Ovary (tissue), 7 donors: ENCODE measurements at regions not wholly inside any gene's neighbourhood (a gene's known extent, or its start where the extent isn't known, plus 50 kb on each side); places are given as distances from the start of the nearest gene placed in this dataset.

ENCODE experiments used
- DNase-seq, 5 donors: peaks; one replicate each; pipeline ENCODE4 v3.0.0-alpha.2; 2019 to 2020
- H3K27ac ChIP-seq, 2 donors: fragments of 200-600 bp; one replicate each; pipeline versions ENCODE4 v1.5.1 to v1.8.0; 2019 to 2022
- H3K27me3 ChIP-seq: fragments of 200-600 bp; one replicate; pipeline ENCODE4 v1.8.0; 2022
- H3K36me3 ChIP-seq: fragments of 200-600 bp; sonication (generic); one replicate; pipeline ENCODE4 v1.5.1; 2019
- H3K4me1 ChIP-seq: one replicate; pipeline ENCODE4 v1.8.1; 2013; ENCODE audit warnings: mild to moderate bottlenecking, moderate library complexity; ENCODE audit not compliant: insufficient read depth
- H3K4me3 ChIP-seq: fragments of 200-600 bp; sonication (generic); one replicate; pipeline ENCODE4 v1.5.1; 2017
- H3K9me3 ChIP-seq, 2 donors: fragments of 200-600 bp in 1 of 2; sonication (generic) in 1 of 2; one replicate each; pipeline versions ENCODE4 v1.5.1 to v1.8.1; 2013 to 2019; ENCODE audit warnings: mild to moderate bottlenecking in 1 of 2, moderate library complexity in 1 of 2
- CTCF ChIP-seq, 3 donors: fragments of 450-650 bp in 2 of 3; fragments of 200-600 bp in 1 of 3; IDR thresholded peaks; one replicate each; pipeline versions ENCODE4 v1.5.1 to v1.8.0; 2016 to 2022; ENCODE audit warnings: antibody characterized with exemption in 3 of 3, mild to moderate bottlenecking in 1 of 3
- EP300 ChIP-seq: sonication (generic); formaldehyde crosslinking; IDR thresholded peaks from one replicate; pipeline ENCODE4 v1.6.1; 2017; ENCODE audit warnings: antibody characterized with exemption
- POLR2A ChIP-seq: fragments of 450-650 bp; IDR thresholded peaks from one replicate; pipeline ENCODE4 v1.6.1; 2017; ENCODE audit warnings: antibody characterized with exemption, mild to moderate bottlenecking, moderate library complexity
- WGBS, 3 donors: extraction: QIAGEN DNeasy Blood & Tissue Kit in 1 of 3; methylation state at CpG; one replicate each; pipeline versions ENCODE4 v1.1.5 to v1.1.7; 2013 to 2017; 5-methylcytosine and 5-hydroxymethylcytosine counted together
- intact Hi-C, 4 donors: fragments of 100-400 bp; cut with DNase I; formaldehyde crosslinking; loops; one replicate each; pipeline versions ENCODE4 v1.11.0 to v1.15.1; 2022 to 2023
- donor health status: DM: no; HTN: no; CAD: no; lungs with moderate emphysema.
- donor health status: DM: no; HTN: no; CAD: no.
- donor health status: Bipolar disorder and iron deficiency.
- donor health status: DM: no; HTN: no; CAD: no.
- donor health status: DM: yes; HTN: yes; CAD: no.

GRCh38 chr12:91620992-91621391, 438.4 kb upstream of the DCN start:
- H3K27me3 ChIP-seq, result no peaks in the 10 kb centered on the region
- DNase-seq, result no peak
- H3K9me3 ChIP-seq, result no peaks in the 10 kb centered on the region
- H3K4me3 ChIP-seq, result no peak overlapping the region
- TF ChIP-seq EP300 (no peak), POLR2A (no peak), CTCF (IDR thresholded peaks at IDR 0.05) (no peak)
- H3K36me3 ChIP-seq, result no peaks in the 10 kb centered on the region
- intact Hi-C loops, result no loop called here
- no peak overlapping the region for H3K27ac ChIP-seq
- WGBS, 3 donors, result 72 to 85% (median 73%) methylated on average over 9 of the region's 9 CpGs
- H3K4me1 ChIP-seq, result no peaks in the 10 kb centered on the region

- 83 to 93% (median 90%) methylated on average over 2 of the region's 2 CpGs for WGBS, 3 donors
- TF ChIP-seq POLR2A, result no peak
- TF ChIP-seq EP300, result no peak
- no peak for TF ChIP-seq CTCF (IDR thresholded peaks at IDR 0.05)
- intact Hi-C loops, result no loop called here
- Histone ChIP-seq H3K9me3 (no peaks in the 10 kb centered on the region), H3K4me3 (no peak overlapping the region), H3K27ac (no peak overlapping the region), H3K4me1 (no peaks in the 10 kb centered on the region), H3K36me3 (no peaks in the 10 kb centered on the region), H3K27me3 (no peaks in the 10 kb centered on the region)
- DNase-seq, result no peak
Measured at GRCh38 chr12:91620422-91620821, 437.8 kb upstream of the DCN start.

- Histone ChIP-seq H3K4me3 (no peak overlapping the region), H3K4me1 (no peaks in the 10 kb centered on the region), H3K27ac (no peak overlapping the region), H3K36me3 (no peaks in the 10 kb centered on the region), H3K27me3 (no peaks in the 10 kb centered on the region), H3K9me3 (no peaks in the 10 kb centered on the region)
- 91 to 95% (median 94%) methylated on average over 2 of the region's 2 CpGs for WGBS, 3 donors
- DNase-seq, result no peak
- intact Hi-C loops, result no loop called here
- TF ChIP-seq CTCF (IDR thresholded peaks at IDR 0.05), result no peak
Measured at GRCh38 chr12:91618281-91618680, 435.7 kb upstream of the DCN start.

- DNase-seq, result no peak
- no peak overlapping the region for H3K27ac ChIP-seq
- TF ChIP-seq EP300 (no peak), CTCF (IDR thresholded peaks at IDR 0.05) (no peak)
- no peaks in the 10 kb centered on the region for H3K36me3 ChIP-seq
- no peaks in the 10 kb centered on the region for H3K27me3 ChIP-seq
- H3K4me1 ChIP-seq, result no peaks in the 10 kb centered on the region
- no peaks in the 10 kb centered on the region for H3K9me3 ChIP-seq
- WGBS, 3 donors, result 87 to 93% (median 90%) methylated on average over 1 of the region's 1 CpG
- intact Hi-C loops, result no loop called here
- H3K4me3 ChIP-seq, result no peak overlapping the region
Measured at GRCh38 chr12:91617818-91618217, 435.2 kb upstream of the DCN start.

GRCh38 chr12:91616416-91616815, 433.8 kb upstream of the DCN start:
- 59 to 71% (median 68%) methylated on average over 2 of the region's 2 CpGs for WGBS, 3 donors
- intact Hi-C loops, result no loop called here

More at GRCh38 chr12:91616416-91616815, 433.8 kb upstream of the DCN start:
- Histone ChIP-seq H3K27me3 (no peaks in the 10 kb centered on the region), H3K4me3 (no peak overlapping the region), H3K36me3 (no peaks in the 10 kb centered on the region), H3K9me3 (no peaks in the 10 kb centered on the region), H3K4me1 (no peaks in the 10 kb centered on the region), H3K27ac (no peak overlapping the region)
- DNase-seq, result no peak
- no peak for TF ChIP-seq POLR2A
- no peak for TF ChIP-seq EP300
- TF ChIP-seq CTCF (IDR thresholded peaks at IDR 0.05), result no peak
